ENCODE measurements at regions not wholly inside any gene's neighbourhood (a gene's known extent, or its start where the extent isn't known, plus 50 kb on each side); places are given as distances from the start of the nearest gene placed in this dataset.
"Not testable (repeated sequence)": the region's sequence is repeated elsewhere in the genome, so short reads cannot be mapped to it uniquely, and the experiment has no call there.

DNA sequence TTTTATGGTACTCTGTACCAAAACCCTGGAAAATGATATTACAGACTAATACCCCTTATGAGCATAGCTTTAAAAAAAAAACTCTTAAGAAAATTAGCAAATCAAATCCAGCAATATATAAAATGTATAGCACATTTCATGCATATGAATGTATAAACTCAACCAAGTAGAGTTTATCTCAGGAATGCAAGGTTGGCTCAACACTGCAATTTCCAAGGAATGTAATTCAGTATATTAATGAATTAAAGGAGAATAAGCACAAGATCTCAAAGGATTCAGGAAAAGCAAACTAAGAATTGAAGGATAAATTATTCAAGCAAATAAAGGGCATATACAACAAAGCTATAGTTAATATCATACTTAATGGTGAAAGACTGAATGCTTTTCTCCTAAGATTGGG, 61.9 kb upstream of the RPL38 start:
- Histone ChIP-seq H3K9me3 (ENCODE audit: control insufficient read depth in 5 of 5, low read length in 5 of 5) (peaks cover 0 to 38% (median 26%) of the 10 kb centered on the region in 5 donors), H3K4me1 (ENCODE audit: control insufficient read depth in 5 of 5, insufficient read depth in 5 of 5, low read length in 5 of 5) (no peaks in the 10 kb centered on the region), H3K36me3 (ENCODE audit: control insufficient read depth in 5 of 5, insufficient read depth in 5 of 5, low read length in 5 of 5) (no peaks in the 10 kb centered on the region)

DNA sequence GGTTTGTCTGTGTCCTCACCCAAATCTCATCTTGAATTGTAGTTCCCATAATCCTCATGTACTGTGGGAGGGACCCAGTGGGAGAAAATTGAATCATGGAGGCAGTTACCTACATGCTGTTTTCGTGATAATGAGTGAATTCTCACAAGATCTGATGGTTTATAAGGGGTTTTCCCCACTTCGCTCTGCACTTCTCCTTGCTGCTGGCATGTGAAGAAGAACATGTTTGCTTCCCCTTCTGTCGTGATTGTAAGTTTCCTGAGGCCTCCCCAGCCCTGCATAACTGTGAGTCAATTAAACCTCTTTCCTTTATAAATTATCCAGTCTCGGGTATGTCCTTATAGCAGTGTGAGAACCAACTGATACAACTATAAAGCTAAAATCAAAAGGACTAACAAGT, 60.2 kb upstream of the RPL38 start:
- Histone ChIP-seq H3K9me3 (ENCODE audit: control insufficient read depth in 5 of 5, low read length in 5 of 5) (peaks cover 0 to 35% (median 26%) of the 10 kb centered on the region in 5 donors), H3K27me3 (ENCODE audit: control insufficient read depth in 5 of 5, insufficient read depth in 4 of 5, low read length in 5 of 5) (peaks cover 0 to 21% (median 10%) of the 10 kb centered on the region in 5 donors)
- not testable (repeated sequence) for H3K27ac ChIP-seq (ENCODE audit: low read depth, low read length); H3K36me3 ChIP-seq (ENCODE audit: control insufficient read depth in 5 of 5, insufficient read depth in 5 of 5, low read length in 5 of 5); H3K4me3 ChIP-seq (ENCODE audit: low read depth in 1 of 5, low read length in 5 of 5); H3K4me1 ChIP-seq (ENCODE audit: control insufficient read depth in 5 of 5, insufficient read depth in 5 of 5, low read length in 5 of 5); H3K9ac ChIP-seq (ENCODE audit: low read length in 5 of 5)

More for the DNA sequence above, 61.9 kb upstream of the RPL38 start:
- H3K4me3 ChIP-seq (ENCODE audit: low read depth in 1 of 5, low read length in 5 of 5) = no peak overlapping the region
- H3K27ac ChIP-seq (ENCODE audit: low read depth, low read length) = no peak overlapping the region
- peaks cover 0 to 10% (median 4%) of the 10 kb centered on the region in 5 donors for H3K27me3 ChIP-seq (ENCODE audit: control insufficient read depth in 5 of 5, insufficient read depth in 4 of 5, low read length in 5 of 5)
- no peak overlapping the region for H3K9ac ChIP-seq (ENCODE audit: low read length in 5 of 5)

DNA sequence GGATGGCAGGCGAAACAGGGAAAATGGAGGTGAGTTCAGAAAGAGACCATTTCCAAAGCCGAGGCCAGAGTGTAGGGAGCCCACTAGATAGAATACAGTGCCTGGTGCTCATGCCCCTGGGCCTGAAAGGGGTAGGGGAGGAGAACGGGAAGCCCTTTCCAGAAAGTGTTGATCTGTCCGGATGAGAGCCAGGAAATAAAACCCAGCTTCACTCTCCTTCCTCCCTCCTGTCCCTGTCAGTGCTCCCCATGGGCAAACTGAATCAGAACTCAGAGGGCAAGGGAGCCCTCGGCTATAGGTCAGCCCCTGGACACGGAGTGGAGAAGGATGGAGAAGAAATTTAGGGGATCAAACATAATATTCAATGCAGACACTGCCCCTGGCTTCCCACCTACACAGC, 57.7 kb upstream of the RPL38 start:
- no peak overlapping the region for H3K4me3 ChIP-seq (ENCODE audit: low read depth in 1 of 5, low read length in 5 of 5)
- H3K9me3 ChIP-seq (ENCODE audit: control insufficient read depth in 5 of 5, low read length in 5 of 5) = peaks cover 0 to 33% (median 24%) of the 10 kb centered on the region in 5 donors
- no peaks in the 10 kb centered on the region for H3K4me1 ChIP-seq (ENCODE audit: control insufficient read depth in 5 of 5, insufficient read depth in 5 of 5, low read length in 5 of 5)
- H3K27ac ChIP-seq (ENCODE audit: low read depth, low read length) = no peak overlapping the region
- no peaks in the 10 kb centered on the region for H3K36me3 ChIP-seq (ENCODE audit: control insufficient read depth in 5 of 5, insufficient read depth in 5 of 5, low read length in 5 of 5)
- peaks cover 4 to 18% (median 17%) of the 10 kb centered on the region in 5 donors for H3K27me3 ChIP-seq (ENCODE audit: control insufficient read depth in 5 of 5, insufficient read depth in 4 of 5, low read length in 5 of 5)
- no peak overlapping the region for H3K9ac ChIP-seq (ENCODE audit: low read length in 5 of 5)

DNA sequence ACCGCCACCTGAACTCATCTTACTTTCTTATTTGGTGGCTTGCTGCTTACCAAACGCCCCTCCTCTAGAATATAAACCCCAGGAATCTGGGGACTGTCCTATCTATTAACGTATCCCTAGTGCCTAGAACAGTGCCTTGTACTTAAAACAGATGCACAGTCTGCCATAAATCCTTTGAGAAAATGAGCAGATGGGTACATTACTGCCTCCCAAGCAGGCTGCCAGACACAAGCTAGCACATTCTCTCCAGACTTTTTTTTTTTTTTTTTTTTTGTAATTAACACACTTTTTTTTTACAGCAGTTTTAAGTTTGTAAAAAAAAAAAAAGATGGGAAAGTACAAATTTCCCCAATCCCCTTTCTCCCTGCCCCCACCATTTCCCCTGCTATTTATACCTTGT, 57.3 kb upstream of the RPL38 start:
- Histone ChIP-seq H3K36me3 (ENCODE audit: control insufficient read depth in 5 of 5, insufficient read depth in 5 of 5, low read length in 5 of 5) (no peaks in the 10 kb centered on the region), H3K27me3 (ENCODE audit: control insufficient read depth in 5 of 5, insufficient read depth in 4 of 5, low read length in 5 of 5) (peaks cover 4 to 20% (median 17%) of the 10 kb centered on the region in 5 donors), H3K9ac (ENCODE audit: low read length in 5 of 5) (no peak overlapping the region), H3K27ac (ENCODE audit: low read depth, low read length) (no peak overlapping the region), H3K4me1 (ENCODE audit: control insufficient read depth in 5 of 5, insufficient read depth in 5 of 5, low read length in 5 of 5) (no peaks in the 10 kb centered on the region), H3K9me3 (ENCODE audit: control insufficient read depth in 5 of 5, low read length in 5 of 5) (peaks cover 0 to 31% (median 23%) of the 10 kb centered on the region in 5 donors), H3K4me3 (ENCODE audit: low read depth in 1 of 5, low read length in 5 of 5) (no peak overlapping the region)

- peaks cover 0 to 25% (median 18%) of the 10 kb centered on the region in 5 donors for H3K9me3 ChIP-seq (ENCODE audit: control insufficient read depth in 5 of 5, low read length in 5 of 5)
- H3K4me3 ChIP-seq (ENCODE audit: low read depth in 1 of 5, low read length in 5 of 5) = no peak overlapping the region
- no peaks in the 10 kb centered on the region for H3K4me1 ChIP-seq (ENCODE audit: control insufficient read depth in 5 of 5, insufficient read depth in 5 of 5, low read length in 5 of 5)
- no peak overlapping the region for H3K27ac ChIP-seq (ENCODE audit: low read depth, low read length)
- peaks cover 4 to 27% (median 22%) of the 10 kb centered on the region in 5 donors for H3K27me3 ChIP-seq (ENCODE audit: control insufficient read depth in 5 of 5, insufficient read depth in 4 of 5, low read length in 5 of 5)
- no peak overlapping the region for H3K9ac ChIP-seq (ENCODE audit: low read length in 5 of 5)
- H3K36me3 ChIP-seq (ENCODE audit: control insufficient read depth in 5 of 5, insufficient read depth in 5 of 5, low read length in 5 of 5) = no peaks in the 10 kb centered on the region
Observed at GRCh38 chr17:74147056-74147835, 56.2 kb upstream of the RPL38 start.

- Histone ChIP-seq H3K9me3 (ENCODE audit: control insufficient read depth in 5 of 5, low read length in 5 of 5) (peaks cover 0 to 18% (median 11%) of the 10 kb centered on the region in 5 donors), H3K4me1 (ENCODE audit: control insufficient read depth in 5 of 5, insufficient read depth in 5 of 5, low read length in 5 of 5) (no peaks in the 10 kb centered on the region), H3K36me3 (ENCODE audit: control insufficient read depth in 5 of 5, insufficient read depth in 5 of 5, low read length in 5 of 5) (no peaks in the 10 kb centered on the region), H3K27ac (ENCODE audit: low read depth, low read length) (no peak overlapping the region), H3K4me3 (ENCODE audit: low read depth in 1 of 5, low read length in 5 of 5) (no peak overlapping the region), H3K27me3 (ENCODE audit: control insufficient read depth in 5 of 5, insufficient read depth in 4 of 5, low read length in 5 of 5) (peaks cover 4 to 27% (median 22%) of the 10 kb centered on the region in 5 donors), H3K9ac (ENCODE audit: low read length in 5 of 5) (no peak overlapping the region)
Observed at GRCh38 chr17:74147966-74148365, 55.5 kb upstream of the RPL38 start.

- H3K4me3 ChIP-seq (ENCODE audit: low read depth in 1 of 5, low read length in 5 of 5) = no peak overlapping the region
- peaks cover 4 to 27% (median 24%) of the 10 kb centered on the region in 5 donors for H3K27me3 ChIP-seq (ENCODE audit: control insufficient read depth in 5 of 5, insufficient read depth in 4 of 5, low read length in 5 of 5)
- H3K36me3 ChIP-seq (ENCODE audit: control insufficient read depth in 5 of 5, insufficient read depth in 5 of 5, low read length in 5 of 5) = no peaks in the 10 kb centered on the region
- no peaks in the 10 kb centered on the region for H3K4me1 ChIP-seq (ENCODE audit: control insufficient read depth in 5 of 5, insufficient read depth in 5 of 5, low read length in 5 of 5)
- H3K9me3 ChIP-seq (ENCODE audit: control insufficient read depth in 5 of 5, low read length in 5 of 5) = peaks cover 0 to 13% (median 6%) of the 10 kb centered on the region in 5 donors
- no peak overlapping the region for H3K9ac ChIP-seq (ENCODE audit: low read length in 5 of 5)
- no peak overlapping the region for H3K27ac ChIP-seq (ENCODE audit: low read depth, low read length)
Observed at GRCh38 chr17:74148446-74148845, 55.0 kb upstream of the RPL38 start.

GRCh38 chr17:74148901-74149596, 54.4 kb upstream of the RPL38 start:
- H3K4me3 ChIP-seq (ENCODE audit: low read depth in 1 of 5, low read length in 5 of 5) = no peak overlapping the region
- peaks cover 0 to 7% (median under 1%) of the 10 kb centered on the region in 5 donors for H3K9me3 ChIP-seq (ENCODE audit: control insufficient read depth in 5 of 5, low read length in 5 of 5)
- H3K36me3 ChIP-seq (ENCODE audit: control insufficient read depth in 5 of 5, insufficient read depth in 5 of 5, low read length in 5 of 5) = no peaks in the 10 kb centered on the region
- no peak overlapping the region for H3K9ac ChIP-seq (ENCODE audit: low read length in 5 of 5)
- H3K4me1 ChIP-seq (ENCODE audit: control insufficient read depth in 5 of 5, insufficient read depth in 5 of 5, low read length in 5 of 5) = no peaks in the 10 kb centered on the region
- H3K27ac ChIP-seq (ENCODE audit: low read depth, low read length) = no peak overlapping the region
- H3K27me3 ChIP-seq (ENCODE audit: control insufficient read depth in 5 of 5, insufficient read depth in 4 of 5, low read length in 5 of 5) = peaks cover 4 to 27% (median 25%) of the 10 kb centered on the region in 5 donors

GRCh38 chr17:74149597-74150427, 53.7 kb upstream of the RPL38 start:
- no peaks in the 10 kb centered on the region for H3K36me3 ChIP-seq (ENCODE audit: control insufficient read depth in 5 of 5, insufficient read depth in 5 of 5, low read length in 5 of 5)
- H3K9ac ChIP-seq (ENCODE audit: low read length in 5 of 5) = no peak overlapping the region
- no peak overlapping the region for H3K27ac ChIP-seq (ENCODE audit: low read depth, low read length)
- no peaks in the 10 kb centered on the region for H3K4me1 ChIP-seq (ENCODE audit: control insufficient read depth in 5 of 5, insufficient read depth in 5 of 5, low read length in 5 of 5)
- H3K27me3 ChIP-seq (ENCODE audit: control insufficient read depth in 5 of 5, insufficient read depth in 4 of 5, low read length in 5 of 5) = peaks cover 4 to 29% (median 25%) of the 10 kb centered on the region in 5 donors
- peaks cover 0 to 3% (median 0%) of the 10 kb centered on the region in 5 donors for H3K9me3 ChIP-seq (ENCODE audit: control insufficient read depth in 5 of 5, low read length in 5 of 5)
- H3K4me3 ChIP-seq (ENCODE audit: low read depth in 1 of 5, low read length in 5 of 5) = no peak overlapping the region

All from subcutaneous abdominal adipose tissue (tissue), 5 donors.